T-helper 17 cell (primary cell): ENCODE measurements at regions not wholly inside any gene's neighbourhood (a gene's known extent, or its start where the extent isn't known, plus 50 kb on each side); places are given as distances from the start of the nearest gene placed in this dataset.

Source experiments
- ATAC-seq: fragments of 150-1000 bp; cut with Tn5 transposase; 2 replicates; pipeline ENCODE4 v1.10.0; 2021; ENCODE audit warnings: mild to moderate bottlenecking, moderate library complexity
- DNase-seq, 3 donors: peaks; one replicate each; pipeline versions ENCODE4 v3.0.0 to v3.0.0-alpha.2; 2020 to 2021
- H3K9me3 ChIP-seq: one replicate; pipeline ENCODE4 v1.7.0; 2013; ENCODE audit warnings: low read length, mild to moderate bottlenecking; ENCODE audit not compliant: control insufficient read depth, poor library complexity, severe bottlenecking
- H3K27ac Mint-ChIP-seq: one replicate; pipeline ENCODE4 v1.8.0; 2022; ENCODE audit warnings: mild to moderate bottlenecking, moderate library complexity, mixed read lengths
- H3K27me3 Mint-ChIP-seq: one replicate; pipeline ENCODE4 v1.8.0; 2022; ENCODE audit warnings: mixed read lengths
- H3K36me3 Mint-ChIP-seq: one replicate; pipeline ENCODE4 v1.8.0; 2022; ENCODE audit warnings: low read depth, mixed read lengths
- H3K4me1 Mint-ChIP-seq: one replicate; pipeline ENCODE4 v1.8.0; 2022; ENCODE audit warnings: mild to moderate bottlenecking, mixed read lengths
- H3K4me3 Mint-ChIP-seq: one replicate; pipeline ENCODE4 v1.8.0; 2022; ENCODE audit warnings: mild to moderate bottlenecking, moderate library complexity, mixed read lengths

GRCh38 chr10:125325326-125325725 is 165.0 kb upstream of the CTBP2 start:
- Mint-ChIP-seq H3K4me3 (no peak overlapping the region), H3K27me3 (no peaks in the 10 kb centered on the region), H3K27ac (no peak overlapping the region), H3K4me1 (no peaks in the 10 kb centered on the region), H3K36me3 (no peaks in the 10 kb centered on the region)
- DNase-seq (no peak), ATAC-seq (no peak)
- H3K9me3 ChIP-seq, result no peaks in the 10 kb centered on the region

GRCh38 chr10:125316436-125316835 is 156.1 kb upstream of the CTBP2 start:
- H3K4me1 Mint-ChIP-seq, result no peaks in the 10 kb centered on the region
- ATAC-seq, result no peak
- H3K4me3 Mint-ChIP-seq, result no peak overlapping the region
- H3K9me3 ChIP-seq, result no peaks in the 10 kb centered on the region
- no peak overlapping the region for H3K27ac Mint-ChIP-seq
- no peaks in the 10 kb centered on the region for H3K27me3 Mint-ChIP-seq
- H3K36me3 Mint-ChIP-seq, result no peaks in the 10 kb centered on the region
- DNase-seq, result no peak

GRCh38 chr10:125300937-125301336 is 140.6 kb upstream of the CTBP2 start:
- H3K27me3 Mint-ChIP-seq, result no peaks in the 10 kb centered on the region
- DNase-seq, result no peak
- H3K36me3 Mint-ChIP-seq, result no peaks in the 10 kb centered on the region

GRCh38 chr10:125299461-125299860 is 139.1 kb upstream of the CTBP2 start:
- no peak for DNase-seq
- no peaks in the 10 kb centered on the region for H3K4me1 Mint-ChIP-seq
- H3K9me3 ChIP-seq, result no peaks in the 10 kb centered on the region
- ATAC-seq, result no peak
- H3K27me3 Mint-ChIP-seq, result no peaks in the 10 kb centered on the region
- H3K36me3 Mint-ChIP-seq, result no peaks in the 10 kb centered on the region
- no peak overlapping the region for H3K27ac Mint-ChIP-seq
- H3K4me3 Mint-ChIP-seq, result no peak overlapping the region

More at GRCh38 chr10:125300937-125301336, 140.6 kb upstream of the CTBP2 start:
- H3K4me3 Mint-ChIP-seq, result no peak overlapping the region
- ATAC-seq, result no peak
- no peaks in the 10 kb centered on the region for H3K9me3 ChIP-seq
- H3K4me1 Mint-ChIP-seq, result no peaks in the 10 kb centered on the region
- H3K27ac Mint-ChIP-seq, result no peak overlapping the region

GRCh38 chr10:125296598-125296997 is 136.2 kb upstream of the CTBP2 start:
- H3K27ac Mint-ChIP-seq, result no peak overlapping the region
- H3K27me3 Mint-ChIP-seq, result no peaks in the 10 kb centered on the region
- no peaks in the 10 kb centered on the region for H3K36me3 Mint-ChIP-seq
- no peaks in the 10 kb centered on the region for H3K4me1 Mint-ChIP-seq
- no peak for DNase-seq
- H3K4me3 Mint-ChIP-seq, result no peak overlapping the region
- H3K9me3 ChIP-seq, result no peaks in the 10 kb centered on the region
- ATAC-seq, result no peak

GRCh38 chr10:125294109-125294508 is 133.7 kb upstream of the CTBP2 start:
- Mint-ChIP-seq H3K27me3 (no peaks in the 10 kb centered on the region), H3K4me3 (no peak overlapping the region), H3K27ac (no peak overlapping the region), H3K4me1 (no peaks in the 10 kb centered on the region), H3K36me3 (no peaks in the 10 kb centered on the region)
- DNase-seq (no peak), ATAC-seq (no peak)
- no peaks in the 10 kb centered on the region for H3K9me3 ChIP-seq

GRCh38 chr10:125291836-125292235 is 131.5 kb upstream of the CTBP2 start:
- no peaks in the 10 kb centered on the region for H3K27me3 Mint-ChIP-seq
- ATAC-seq, result no peak
- no peak for DNase-seq
- H3K4me1 Mint-ChIP-seq, result no peaks in the 10 kb centered on the region
- H3K36me3 Mint-ChIP-seq, result no peaks in the 10 kb centered on the region
- no peak overlapping the region for H3K27ac Mint-ChIP-seq
- H3K9me3 ChIP-seq, result no peaks in the 10 kb centered on the region
- no peak overlapping the region for H3K4me3 Mint-ChIP-seq

GRCh38 chr10:125289461-125289860 is 129.1 kb upstream of the CTBP2 start:
- no peak for DNase-seq
- H3K4me3 Mint-ChIP-seq, result no peak overlapping the region
- no peak for ATAC-seq
- H3K4me1 Mint-ChIP-seq, result no peaks in the 10 kb centered on the region
- H3K9me3 ChIP-seq, result no peaks in the 10 kb centered on the region
- no peaks in the 10 kb centered on the region for H3K36me3 Mint-ChIP-seq
- H3K27ac Mint-ChIP-seq, result no peak overlapping the region
- no peaks in the 10 kb centered on the region for H3K27me3 Mint-ChIP-seq

GRCh38 chr10:125284875-125285597 is 124.7 kb upstream of the CTBP2 start:
- ATAC-seq (no peak), DNase-seq (no peak)
- H3K27ac Mint-ChIP-seq, result no peak overlapping the region
- no peak overlapping the region for H3K4me3 Mint-ChIP-seq
- no peaks in the 10 kb centered on the region for H3K4me1 Mint-ChIP-seq
- no peaks in the 10 kb centered on the region for H3K36me3 Mint-ChIP-seq
- H3K27me3 Mint-ChIP-seq, result peaks cover 8% of the 10 kb centered on the region
- no peaks in the 10 kb centered on the region for H3K9me3 ChIP-seq

GRCh38 chr10:125283836-125284614 is 123.7 kb upstream of the CTBP2 start:
- ATAC-seq, result no peak
- no peak overlapping the region for H3K4me3 Mint-ChIP-seq

GRCh38 chr10:125283191-125283835 is 123.0 kb upstream of the CTBP2 start:
- peaks cover 8% of the 10 kb centered on the region for H3K27me3 Mint-ChIP-seq
- no peaks in the 10 kb centered on the region for H3K36me3 Mint-ChIP-seq
- no peak overlapping the region for H3K4me3 Mint-ChIP-seq
- ATAC-seq (no peak), DNase-seq (no peak)
- H3K4me1 Mint-ChIP-seq, result no peaks in the 10 kb centered on the region
- no peaks in the 10 kb centered on the region for H3K9me3 ChIP-seq
- H3K27ac Mint-ChIP-seq, result no peak overlapping the region

More at GRCh38 chr10:125283836-125284614, 123.7 kb upstream of the CTBP2 start:
- no peaks in the 10 kb centered on the region for H3K4me1 Mint-ChIP-seq
- no peak for DNase-seq
- peaks cover 8% of the 10 kb centered on the region for H3K27me3 Mint-ChIP-seq
- H3K9me3 ChIP-seq, result no peaks in the 10 kb centered on the region
- H3K27ac Mint-ChIP-seq, result no peak overlapping the region
- H3K36me3 Mint-ChIP-seq, result no peaks in the 10 kb centered on the region

- Mint-ChIP-seq H3K36me3 (no peaks in the 10 kb centered on the region), H3K27me3 (peaks cover 8% of the 10 kb centered on the region), H3K4me3 (no peak overlapping the region), H3K4me1 (no peaks in the 10 kb centered on the region), H3K27ac (no peak overlapping the region)
- ATAC-seq (no peak), DNase-seq (no peak)
- no peaks in the 10 kb centered on the region for H3K9me3 ChIP-seq
These were observed 120.7 kb upstream of the CTBP2 start for GRCh38 chr10:125281091-125281490.

- no peak for ATAC-seq
- no peak for DNase-seq
- H3K27ac Mint-ChIP-seq, result no peak overlapping the region
- no peak overlapping the region for H3K4me3 Mint-ChIP-seq
- H3K27me3 Mint-ChIP-seq, result no peaks in the 10 kb centered on the region
- no peaks in the 10 kb centered on the region for H3K36me3 Mint-ChIP-seq
- no peaks in the 10 kb centered on the region for H3K9me3 ChIP-seq
- no peaks in the 10 kb centered on the region for H3K4me1 Mint-ChIP-seq
These were observed 115.8 kb upstream of the CTBP2 start for GRCh38 chr10:125276133-125276532.
